Epithelial cell of proximal tubule (primary cell): ENCODE measurements at regions not wholly inside any gene's neighbourhood (a gene's known extent, or its start where the extent isn't known, plus 50 kb on each side); places are given as distances from the start of the nearest gene placed in this dataset.

Experiments
- DNase-seq: peaks from one replicate; pipeline ENCODE4 v3.0.0-alpha.2; 2011; ENCODE audit warnings: low read depth
- H3K4me3 ChIP-seq: 2 replicates; pipeline ENCODE4 v1.5.1; 2011; ENCODE audit warnings: low read depth, mild to moderate bottlenecking, low read length
- CTCF ChIP-seq: conservative IDR thresholded peaks from 2 replicates; pipeline ENCODE4 v1.5.1; 2012; ENCODE audit warnings: low read depth, mild to moderate bottlenecking, low read length

DNA sequence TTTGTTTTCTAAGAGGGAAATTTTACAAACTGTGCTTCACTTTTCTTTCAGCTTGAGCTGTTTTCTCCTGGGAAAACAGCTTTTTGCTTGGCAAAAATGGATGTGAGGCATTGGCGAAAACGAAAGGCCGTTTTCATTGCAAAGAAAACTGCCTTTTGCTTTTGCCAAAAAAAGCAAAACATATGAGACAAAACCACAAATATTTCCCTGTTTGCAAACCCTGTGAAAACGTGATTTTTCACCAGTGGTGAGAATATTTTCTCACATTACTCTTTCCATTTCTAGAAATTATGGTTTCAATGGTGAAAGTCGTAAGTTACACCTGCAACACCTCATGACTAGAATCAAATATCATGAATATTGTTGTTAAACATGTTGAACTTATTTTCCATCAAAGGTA, 74.0 kb upstream of the ZBTB18 start:
- TF ChIP-seq CTCF, result no peak
- no peak for DNase-seq

DNA sequence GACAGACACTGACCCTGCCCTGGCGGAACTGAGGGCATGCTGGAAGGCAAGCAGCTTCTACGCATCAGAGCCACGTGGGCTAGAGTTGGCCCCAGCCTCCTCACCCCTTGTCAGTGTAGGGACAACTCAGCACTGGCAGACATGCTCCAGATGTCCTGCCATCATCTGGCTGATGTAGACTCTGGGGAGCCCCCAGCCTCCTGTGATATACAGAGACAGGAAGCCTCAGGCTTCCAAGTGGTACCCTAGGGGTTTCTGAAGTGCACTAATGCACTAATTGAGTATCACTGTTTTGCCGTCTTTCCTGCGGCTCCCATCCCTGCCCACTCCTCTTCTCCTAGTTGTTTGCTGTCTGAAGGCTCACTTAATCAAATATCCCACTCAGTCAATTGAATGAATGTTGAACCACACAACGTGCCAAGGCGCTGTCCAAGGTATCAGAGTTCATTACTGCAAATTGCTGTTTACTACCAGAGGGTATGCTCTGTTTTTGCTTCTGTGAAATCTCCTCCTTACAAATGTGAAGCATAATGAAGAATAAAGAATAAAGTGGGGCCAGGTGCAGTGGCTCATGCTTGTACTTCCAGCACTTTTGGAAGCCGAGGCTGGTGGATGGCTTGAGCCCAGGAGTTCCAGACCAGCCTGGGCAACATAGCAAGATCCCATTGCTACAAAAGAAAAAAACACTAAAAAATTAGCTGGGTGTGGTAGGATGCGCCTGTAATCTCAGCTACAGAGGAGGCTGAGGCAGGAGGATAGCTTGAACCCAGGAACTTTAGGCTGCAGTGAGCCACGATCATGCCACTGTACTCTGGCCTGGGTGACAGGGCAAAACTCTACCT, 76.4 kb upstream of the ZBTB18 start:
- H3K4me3 ChIP-seq, result no peak overlapping the region
- no peak for TF ChIP-seq CTCF
- no peak for DNase-seq

More for the DNA sequence above, 74.0 kb upstream of the ZBTB18 start:
- H3K4me3 ChIP-seq, result no peak overlapping the region

GRCh38 chr1:243973169-243973568, 77.9 kb upstream of the ZBTB18 start:
- DNase-seq, result no peak
- no peak overlapping the region for H3K4me3 ChIP-seq
- no peak for TF ChIP-seq CTCF

DNA sequence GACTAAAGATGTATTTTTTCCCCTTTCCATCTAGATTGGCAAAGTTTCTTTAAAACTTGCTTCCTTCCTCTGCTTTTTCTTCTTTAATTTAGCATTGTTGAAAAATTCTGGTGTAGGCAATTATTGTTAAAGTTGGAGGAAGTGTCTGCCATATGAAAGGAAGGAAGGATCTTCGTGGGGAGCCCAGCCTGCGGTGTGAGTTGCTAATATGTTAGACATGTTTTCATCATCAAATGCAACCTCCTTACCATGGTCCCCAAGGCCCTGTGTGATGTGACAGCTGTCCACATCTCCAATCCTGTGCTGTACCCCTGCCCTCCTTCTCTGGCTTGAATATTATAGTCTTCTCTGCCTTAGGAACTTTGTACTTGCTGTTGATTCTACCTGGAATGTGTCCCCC, 81.0 kb upstream of the ZBTB18 start:
- no peak for TF ChIP-seq CTCF
- no peak overlapping the region for H3K4me3 ChIP-seq
- DNase-seq, result no peak

DNA sequence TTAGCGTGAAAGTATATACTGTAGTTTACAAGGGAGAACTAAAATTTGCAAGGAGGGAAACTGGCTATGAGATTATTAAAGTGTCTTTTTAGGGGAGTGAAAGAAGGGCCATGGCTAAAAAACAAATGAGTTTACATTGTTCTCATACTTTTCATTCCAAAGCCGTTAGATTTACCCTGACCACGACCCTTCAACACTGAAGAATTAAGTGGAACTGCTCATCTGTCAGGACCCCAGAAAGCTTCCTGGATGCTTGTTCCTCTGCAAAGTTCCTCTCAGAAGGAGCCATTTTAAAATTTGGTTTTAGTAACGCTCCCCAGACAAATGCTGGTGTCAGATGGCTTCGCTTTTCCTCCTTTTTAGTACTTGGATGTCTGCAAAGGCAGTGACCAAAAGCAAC, 82.7 kb upstream of the ZBTB18 start:
- H3K4me3 ChIP-seq, result no peak overlapping the region
- DNase-seq, result no peak
- TF ChIP-seq CTCF, result no peak

DNA sequence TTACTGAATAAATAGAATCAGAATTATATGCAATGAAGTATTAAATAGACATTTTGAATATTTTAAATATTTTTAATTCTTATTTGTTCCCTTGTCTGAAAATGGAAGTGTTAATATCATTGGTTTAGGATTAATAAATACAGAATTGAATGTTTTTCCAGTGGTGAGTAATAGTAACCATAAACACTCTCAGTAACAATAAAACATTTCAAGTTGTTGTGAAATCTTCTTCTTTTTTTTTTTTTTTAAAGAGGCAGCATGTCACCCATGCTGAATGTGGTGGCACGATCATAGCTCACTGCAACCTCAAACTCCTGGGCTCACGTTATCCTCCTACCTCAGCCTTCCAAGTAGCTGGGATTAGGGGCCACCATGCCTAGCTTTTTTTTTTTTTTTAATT, 86.2 kb upstream of the ZBTB18 start:
- TF ChIP-seq CTCF, result no peak
- H3K4me3 ChIP-seq, result no peak overlapping the region
- no peak for DNase-seq

- no peak overlapping the region for H3K4me3 ChIP-seq
- no peak for TF ChIP-seq CTCF
- DNase-seq, result no peak
Observed at GRCh38 chr1:243963571-243963970, 87.5 kb upstream of the ZBTB18 start.
